ENCODE measurements at regions not wholly inside any gene's neighbourhood (a gene's known extent, or its start where the extent isn't known, plus 50 kb on each side); places are given as distances from the start of the nearest gene placed in this dataset.

DNA sequence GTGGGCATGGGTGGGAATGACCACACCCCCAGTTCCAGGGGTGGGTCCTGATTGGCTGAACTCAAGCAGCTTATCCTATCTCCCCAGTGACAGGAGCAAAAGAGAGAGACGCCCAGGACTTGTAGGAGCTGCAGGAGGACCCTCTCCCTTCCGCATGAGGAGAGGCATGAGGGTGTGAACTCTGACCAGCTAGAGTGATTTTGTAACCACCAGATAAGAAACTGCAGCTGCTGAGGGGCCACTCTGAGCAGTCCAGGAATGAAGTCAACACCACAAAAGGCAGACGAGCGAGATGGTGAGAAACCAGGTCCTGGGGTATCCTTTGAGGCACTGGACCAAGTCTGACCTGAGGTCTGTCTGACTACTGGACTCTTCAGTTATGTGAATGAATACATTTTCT, 521.9 kb downstream of the BNC2 start:
- H3K9me3 ChIP-seq (ENCODE audit: control insufficient read depth, low read length): no peaks in the 10 kb centered on the region
- no peak overlapping the region for H3K4me3 ChIP-seq (ENCODE audit: insufficient read depth in 1 of 2, low read depth in 1 of 2, low read length in 2 of 2)
- H2BK12ac ChIP-seq (ENCODE audit: low read length in 2 of 2): no peak overlapping the region
- no peak overlapping the region for H3K23ac ChIP-seq (ENCODE audit: low read length in 2 of 2)
- no peak overlapping the region for H2BK5ac ChIP-seq (ENCODE audit: low read depth, low read length, poor library complexity, severe bottlenecking)
- no peak overlapping the region for H3K14ac ChIP-seq (ENCODE audit: low read length in 2 of 2)
- H3K27me3 ChIP-seq (ENCODE audit: control insufficient read depth in 1 of 2, insufficient read depth in 1 of 2, low read length in 2 of 2): no peaks in the 10 kb centered on the region
- H3K4me2 ChIP-seq (ENCODE audit: low read length, poor library complexity, severe bottlenecking): no peak overlapping the region
- DNase-seq: peak; percentile 21
- H3K27ac ChIP-seq (ENCODE audit: low read length, poor library complexity, severe bottlenecking): no peak overlapping the region
- no peaks in the 10 kb centered on the region for H3K36me3 ChIP-seq (ENCODE audit: control insufficient read depth in 1 of 2, insufficient read depth in 2 of 2, low read depth in 1 of 2, low read length in 2 of 2)
- H2AK5ac ChIP-seq (ENCODE audit: low read length, severe bottlenecking): no peak overlapping the region
- H4K8ac ChIP-seq (ENCODE audit: low read length): no peak overlapping the region
- WGBS: 67% methylated on average over 4 of the region's 4 CpGs
- no peak overlapping the region for H3K9ac ChIP-seq (ENCODE audit: low read length)
- H2AFZ ChIP-seq (ENCODE audit: low read depth, low read length): no peak overlapping the region
- H2BK15ac ChIP-seq (ENCODE audit: low read depth, poor library complexity, severe bottlenecking): no peak overlapping the region
- no peak overlapping the region for H4K91ac ChIP-seq (ENCODE audit: low read length)
- no peaks in the 10 kb centered on the region for H3K79me1 ChIP-seq (replicated peaks; ENCODE audit: low read length, poor library complexity, severe bottlenecking)
- no peak overlapping the region for H3K18ac ChIP-seq (ENCODE audit: low read depth in 1 of 2, low read length in 2 of 2)
- peaks cover 2% of the 10 kb centered on the region for H3K4me1 ChIP-seq (ENCODE audit: control insufficient read depth, insufficient read depth, low read depth, low read length)
- no peak overlapping the region for H2BK120ac ChIP-seq (ENCODE audit: low read depth, low read length)
- H3K4ac ChIP-seq (ENCODE audit: low read depth in 1 of 2, low read length in 2 of 2): no peak overlapping the region

DNA sequence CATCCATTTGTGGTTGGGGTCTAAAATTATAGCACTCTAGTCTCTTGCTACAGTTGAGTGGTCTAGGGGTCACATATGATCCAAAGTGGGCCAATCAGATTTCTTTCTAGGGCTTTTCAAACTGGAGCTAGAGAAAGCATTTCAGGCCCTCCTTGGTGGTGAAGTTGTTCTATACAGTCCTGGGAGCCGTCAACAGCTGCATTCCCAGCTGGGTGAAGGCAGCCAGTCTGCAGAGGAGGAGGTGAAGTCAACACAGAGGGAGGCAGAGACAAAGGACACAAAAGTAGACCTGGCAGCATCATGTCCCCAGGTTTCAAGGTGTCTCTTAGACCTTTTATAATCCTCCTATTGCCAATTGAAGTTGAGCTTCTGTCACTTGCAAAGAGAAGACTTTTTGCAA, 518.2 kb downstream of the BNC2 start:
- no peaks in the 10 kb centered on the region for H3K4me1 ChIP-seq (ENCODE audit: control insufficient read depth, insufficient read depth, low read depth, low read length)
- no peak overlapping the region for H3K14ac ChIP-seq (ENCODE audit: low read length in 2 of 2)
- no peak overlapping the region for H4K8ac ChIP-seq (ENCODE audit: low read length)
- no peak overlapping the region for H3K4me3 ChIP-seq (ENCODE audit: insufficient read depth in 1 of 2, low read depth in 1 of 2, low read length in 2 of 2)
- H3K9ac ChIP-seq (ENCODE audit: low read length): peak overlapping the region; percentile 46
- no peak overlapping the region for H3K27ac ChIP-seq (ENCODE audit: low read length, poor library complexity, severe bottlenecking)
- H2BK120ac ChIP-seq (ENCODE audit: low read depth, low read length): no peak overlapping the region
- no peak overlapping the region for H4K91ac ChIP-seq (ENCODE audit: low read length)
- no peak overlapping the region for H3K18ac ChIP-seq (ENCODE audit: low read depth in 1 of 2, low read length in 2 of 2)
- H3K36me3 ChIP-seq (ENCODE audit: control insufficient read depth in 1 of 2, insufficient read depth in 2 of 2, low read depth in 1 of 2, low read length in 2 of 2): no peaks in the 10 kb centered on the region
- WGBS: 100% methylated on average over 1 of the region's 1 CpG
- no peak overlapping the region for H3K4me2 ChIP-seq (ENCODE audit: low read length, poor library complexity, severe bottlenecking)
- no peak overlapping the region for H2AFZ ChIP-seq (ENCODE audit: low read depth, low read length)
- no peak overlapping the region for H2AK5ac ChIP-seq (ENCODE audit: low read length, severe bottlenecking)
- no peaks in the 10 kb centered on the region for H3K9me3 ChIP-seq (ENCODE audit: control insufficient read depth, low read length)
- peak; percentile 13 for DNase-seq
- peak overlapping the region in 1 of 2 experiments; percentile 81 for H2BK12ac ChIP-seq (ENCODE audit: low read length in 2 of 2)
- no peak overlapping the region for H2BK5ac ChIP-seq (ENCODE audit: low read depth, low read length, poor library complexity, severe bottlenecking)
- H2BK15ac ChIP-seq (ENCODE audit: low read depth, poor library complexity, severe bottlenecking): no peak overlapping the region
- no peaks in the 10 kb centered on the region for H3K79me1 ChIP-seq (replicated peaks; ENCODE audit: low read length, poor library complexity, severe bottlenecking)
- H3K4ac ChIP-seq (ENCODE audit: low read depth in 1 of 2, low read length in 2 of 2): no peak overlapping the region
- no peaks in the 10 kb centered on the region for H3K27me3 ChIP-seq (ENCODE audit: control insufficient read depth in 1 of 2, insufficient read depth in 1 of 2, low read length in 2 of 2)
- H3K23ac ChIP-seq (ENCODE audit: low read length in 2 of 2): no peak overlapping the region

GRCh38 chr9:16352791-16353401, 517.6 kb downstream of the BNC2 start:
- Histone ChIP-seq H2BK15ac (ENCODE audit: low read depth, poor library complexity, severe bottlenecking) (no peak overlapping the region), H3K27ac (ENCODE audit: low read length, poor library complexity, severe bottlenecking) (no peak overlapping the region), H2AFZ (ENCODE audit: low read depth, low read length) (no peak overlapping the region), H3K9me3 (ENCODE audit: control insufficient read depth, low read length) (no peaks in the 10 kb centered on the region), H3K79me1 (replicated peaks; ENCODE audit: low read length, poor library complexity, severe bottlenecking) (no peaks in the 10 kb centered on the region), H4K8ac (ENCODE audit: low read length) (no peak overlapping the region), H3K18ac (ENCODE audit: low read depth in 1 of 2, low read length in 2 of 2) (peak overlapping the region in 1 of 2 experiments; percentile 56), H2BK12ac (ENCODE audit: low read length in 2 of 2) (no peak overlapping the region), H2AK5ac (ENCODE audit: low read length, severe bottlenecking) (no peak overlapping the region), H3K36me3 (ENCODE audit: control insufficient read depth in 1 of 2, insufficient read depth in 2 of 2, low read depth in 1 of 2, low read length in 2 of 2) (no peaks in the 10 kb centered on the region), H3K4me1 (ENCODE audit: control insufficient read depth, insufficient read depth, low read depth, low read length) (no peaks in the 10 kb centered on the region), H3K14ac (ENCODE audit: low read length in 2 of 2) (no peak overlapping the region), H2BK120ac (ENCODE audit: low read depth, low read length) (no peak overlapping the region), H4K91ac (ENCODE audit: low read length) (no peak overlapping the region), H3K27me3 (ENCODE audit: control insufficient read depth in 1 of 2, insufficient read depth in 1 of 2, low read length in 2 of 2) (no peaks in the 10 kb centered on the region), H3K23ac (ENCODE audit: low read length in 2 of 2) (no peak overlapping the region), H3K4ac (ENCODE audit: low read depth in 1 of 2, low read length in 2 of 2) (no peak overlapping the region), H3K4me3 (ENCODE audit: insufficient read depth in 1 of 2, low read depth in 1 of 2, low read length in 2 of 2) (no peak overlapping the region), H3K4me2 (ENCODE audit: low read length, poor library complexity, severe bottlenecking) (no peak overlapping the region), H2BK5ac (ENCODE audit: low read depth, low read length, poor library complexity, severe bottlenecking) (no peak overlapping the region), H3K9ac (ENCODE audit: low read length) (peak overlapping the region; percentile 46)
- peak; percentile 53 for DNase-seq
- 67% methylated on average over 2 of the region's 3 CpGs for WGBS

DNA sequence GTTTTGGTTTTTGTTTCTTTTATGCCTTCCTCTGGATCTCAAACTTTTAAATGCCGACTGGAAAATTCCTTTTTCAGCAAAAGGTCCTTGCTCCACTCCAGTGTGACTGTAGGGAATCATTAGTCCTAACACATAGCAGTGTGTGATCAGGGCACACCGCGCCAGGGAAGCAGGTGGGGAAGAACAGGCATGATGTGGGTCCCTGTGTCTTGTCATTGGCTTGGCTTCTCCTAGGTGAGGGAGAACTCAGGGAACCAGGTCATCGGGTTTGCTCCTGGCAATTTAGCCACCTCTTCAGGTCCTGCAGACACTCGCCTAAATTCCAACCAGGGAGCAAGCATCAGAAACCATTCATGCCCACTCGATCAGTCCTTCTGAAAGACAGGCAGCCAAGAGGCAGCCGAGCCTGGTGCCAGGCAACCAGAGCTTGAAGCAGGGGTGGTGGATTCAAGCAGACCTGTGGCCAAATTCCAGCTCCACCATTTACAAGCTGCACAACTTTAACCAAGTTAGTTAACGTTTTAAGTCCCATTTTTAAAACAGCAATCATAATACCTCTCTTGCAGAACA, 514.2 kb downstream of the BNC2 start:
- Histone ChIP-seq H3K27me3 (ENCODE audit: control insufficient read depth in 1 of 2, insufficient read depth in 1 of 2, low read length in 2 of 2) (no peaks in the 10 kb centered on the region), H4K8ac (ENCODE audit: low read length) (no peak overlapping the region), H3K9ac (ENCODE audit: low read length) (no peak overlapping the region), H3K36me3 (ENCODE audit: control insufficient read depth in 1 of 2, insufficient read depth in 2 of 2, low read depth in 1 of 2, low read length in 2 of 2) (no peaks in the 10 kb centered on the region), H3K4me1 (ENCODE audit: control insufficient read depth, insufficient read depth, low read depth, low read length) (no peaks in the 10 kb centered on the region), H3K14ac (ENCODE audit: low read length in 2 of 2) (no peak overlapping the region), H2BK12ac (ENCODE audit: low read length in 2 of 2) (no peak overlapping the region), H2BK120ac (ENCODE audit: low read depth, low read length) (no peak overlapping the region), H3K23ac (ENCODE audit: low read length in 2 of 2) (no peak overlapping the region), H3K79me1 (replicated peaks; ENCODE audit: low read length, poor library complexity, severe bottlenecking) (no peaks in the 10 kb centered on the region), H2BK15ac (ENCODE audit: low read depth, poor library complexity, severe bottlenecking) (no peak overlapping the region), H2AFZ (ENCODE audit: low read depth, low read length) (no peak overlapping the region), H3K4ac (ENCODE audit: low read depth in 1 of 2, low read length in 2 of 2) (no peak overlapping the region), H3K18ac (ENCODE audit: low read depth in 1 of 2, low read length in 2 of 2) (no peak overlapping the region), H2AK5ac (ENCODE audit: low read length, severe bottlenecking) (no peak overlapping the region), H3K4me2 (ENCODE audit: low read length, poor library complexity, severe bottlenecking) (no peak overlapping the region), H2BK5ac (ENCODE audit: low read depth, low read length, poor library complexity, severe bottlenecking) (no peak overlapping the region), H3K27ac (ENCODE audit: low read length, poor library complexity, severe bottlenecking) (no peak overlapping the region), H3K4me3 (ENCODE audit: insufficient read depth in 1 of 2, low read depth in 1 of 2, low read length in 2 of 2) (no peak overlapping the region), H4K91ac (ENCODE audit: low read length) (no peak overlapping the region), H3K9me3 (ENCODE audit: control insufficient read depth, low read length) (no peaks in the 10 kb centered on the region)
- DNase-seq: no peak
- WGBS: 89% methylated on average over 7 of the region's 8 CpGs
